CD1c-positive myeloid dendritic cell (primary cell): ENCODE measurements at regions not wholly inside any gene's neighbourhood (a gene's known extent, or its start where the extent isn't known, plus 50 kb on each side); places are given as distances from the start of the nearest gene placed in this dataset.

Source experiments
- DNase-seq: peaks from one replicate; pipeline ENCODE4 v3.0.0-alpha.2; 2016; ENCODE audit errors: extremely low spot score

DNA sequence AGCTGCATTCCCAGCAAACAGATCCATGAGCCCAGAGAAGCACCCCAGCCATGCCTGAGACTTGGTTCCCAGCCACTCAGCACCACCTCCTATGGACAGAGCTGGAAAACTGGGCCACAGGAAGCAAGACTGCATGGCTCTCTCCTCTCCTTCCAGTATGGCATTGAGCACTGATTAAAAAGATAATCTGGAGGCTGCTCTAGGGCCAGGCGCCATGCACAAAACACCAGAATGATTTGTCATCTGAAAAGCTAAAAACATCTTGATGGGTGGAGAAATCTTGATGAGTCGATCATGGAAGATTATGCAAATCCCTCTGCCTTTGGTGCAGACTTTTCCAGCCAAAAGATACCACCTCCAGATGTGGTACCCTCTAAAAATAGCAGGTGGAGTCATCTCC, 62.7 kb upstream of the MRPS22 start:
- no peak for DNase-seq

GRCh38 chr3:139281522-139282196, 62.2 kb upstream of the MRPS22 start:
- no peak for DNase-seq

DNA sequence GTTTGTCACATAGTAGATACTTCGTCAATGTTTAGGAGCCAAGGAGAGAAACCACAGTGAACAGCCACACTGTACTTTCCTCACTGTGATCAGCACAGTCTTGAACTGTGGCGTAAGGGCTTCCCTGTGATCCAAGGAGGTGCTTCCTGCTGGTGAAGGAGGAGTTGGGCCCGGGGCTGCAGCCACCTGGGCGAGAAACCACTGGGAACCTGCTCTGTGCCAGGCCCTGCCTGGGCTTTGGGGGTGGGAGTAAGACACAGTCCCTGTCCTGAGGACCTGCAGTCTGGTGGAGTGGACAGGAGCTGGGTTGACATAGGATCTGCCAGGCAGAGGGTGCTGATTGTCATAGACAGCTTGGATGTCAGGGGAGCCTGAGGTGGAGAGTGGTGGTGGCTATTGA, 60.5 kb upstream of the MRPS22 start:
- DNase-seq, result no peak

DNA sequence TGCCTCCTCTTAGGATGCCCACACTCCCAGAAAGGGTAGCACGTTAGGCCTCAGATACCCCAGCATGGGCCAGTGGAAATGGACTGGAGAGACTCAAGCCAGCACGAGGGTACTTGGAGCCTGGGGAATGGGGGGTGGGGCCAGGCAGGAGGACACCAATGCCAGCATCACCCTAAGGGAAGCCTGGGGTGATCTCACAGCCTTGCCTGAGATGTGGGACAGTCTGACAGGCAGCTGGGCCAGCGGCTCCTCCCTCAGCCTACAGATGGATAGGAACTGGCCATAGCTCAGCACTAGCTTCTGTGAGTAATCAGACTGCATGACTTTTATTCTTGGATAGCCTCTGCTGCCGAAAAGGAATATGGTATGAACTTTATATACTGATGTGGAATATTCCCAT, 59.6 kb upstream of the MRPS22 start:
- no peak for DNase-seq

- no peak for DNase-seq
These were observed 58.1 kb upstream of the MRPS22 start for GRCh38 chr3:139285691-139286090.

DNA sequence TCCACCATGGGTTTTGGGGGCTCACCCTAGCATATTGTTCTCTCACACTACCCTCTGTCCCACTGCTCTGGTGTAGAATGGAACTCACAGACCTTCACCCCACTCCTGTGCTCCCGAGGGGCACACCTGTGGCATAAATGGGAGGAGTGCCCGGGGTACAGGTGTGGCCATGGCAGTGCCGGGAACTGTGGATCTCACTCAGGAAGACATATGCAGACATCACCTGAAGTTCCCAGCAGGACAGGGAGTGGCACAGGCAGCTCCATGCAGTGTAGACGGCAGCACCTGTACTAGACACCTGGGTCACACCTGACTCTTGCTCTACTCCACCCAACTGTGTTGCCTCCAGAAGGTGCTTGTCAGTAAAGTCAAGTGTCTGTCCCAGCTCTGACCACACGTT, 57.6 kb upstream of the MRPS22 start:
- no peak for DNase-seq

DNA sequence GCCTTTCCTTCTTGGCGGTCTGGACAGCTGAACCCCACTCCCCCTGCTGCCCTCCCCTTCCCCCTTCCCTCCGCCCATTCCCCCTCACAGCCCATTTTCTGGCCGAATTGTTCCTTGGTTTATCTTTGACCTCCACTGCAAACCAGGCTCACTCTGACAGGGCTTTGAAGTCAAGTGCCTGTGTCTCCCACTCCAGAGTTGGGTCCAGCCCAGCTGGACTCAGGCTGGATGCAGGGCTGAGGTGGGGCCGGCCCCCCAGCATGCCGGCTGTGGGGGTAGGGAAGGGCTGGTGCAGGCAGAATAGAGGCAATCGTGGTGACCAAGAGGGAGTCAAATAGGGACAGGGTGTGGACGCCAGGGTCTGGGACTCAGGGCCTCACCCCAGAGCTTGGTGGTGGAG, 57.0 kb upstream of the MRPS22 start:
- no peak for DNase-seq

GRCh38 chr3:139287557-139287956, 56.3 kb upstream of the MRPS22 start:
- no peak for DNase-seq

DNA sequence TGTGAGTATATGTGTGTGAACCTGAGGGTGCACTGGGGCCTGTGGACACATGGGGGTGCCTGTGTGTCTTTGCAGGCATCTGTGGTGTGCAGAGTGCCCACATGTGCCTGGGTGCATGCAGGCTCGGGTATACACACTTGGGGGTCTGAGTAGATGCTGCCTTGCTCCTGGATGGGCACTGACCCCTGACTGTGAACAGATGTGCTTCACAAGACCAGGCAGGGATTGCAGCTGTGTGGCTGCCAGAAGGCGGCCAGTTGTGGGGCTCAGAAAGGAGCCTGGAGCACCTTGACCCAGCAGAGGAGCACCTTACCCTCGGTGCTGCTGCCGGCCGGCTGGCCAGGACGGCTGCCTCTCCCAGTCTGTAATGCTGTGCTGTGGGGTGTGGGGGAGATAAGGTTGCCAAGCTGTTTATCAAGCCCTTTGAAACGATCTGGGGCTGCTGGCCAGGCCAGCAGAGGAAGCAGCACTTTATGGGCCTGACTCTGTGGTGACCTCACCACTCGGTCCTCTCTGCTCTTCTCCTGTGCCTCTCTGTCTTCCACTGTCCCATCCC, 55.5 kb upstream of the MRPS22 start:
- DNase-seq, result no peak

- no peak for DNase-seq
These were observed 53.8 kb upstream of the MRPS22 start for GRCh38 chr3:139289860-139290524.

- no peak for DNase-seq
These were observed 52.4 kb upstream of the MRPS22 start for GRCh38 chr3:139291276-139292051.

GRCh38 chr3:139292192-139292591, 51.6 kb upstream of the MRPS22 start:
- DNase-seq, result no peak

DNA sequence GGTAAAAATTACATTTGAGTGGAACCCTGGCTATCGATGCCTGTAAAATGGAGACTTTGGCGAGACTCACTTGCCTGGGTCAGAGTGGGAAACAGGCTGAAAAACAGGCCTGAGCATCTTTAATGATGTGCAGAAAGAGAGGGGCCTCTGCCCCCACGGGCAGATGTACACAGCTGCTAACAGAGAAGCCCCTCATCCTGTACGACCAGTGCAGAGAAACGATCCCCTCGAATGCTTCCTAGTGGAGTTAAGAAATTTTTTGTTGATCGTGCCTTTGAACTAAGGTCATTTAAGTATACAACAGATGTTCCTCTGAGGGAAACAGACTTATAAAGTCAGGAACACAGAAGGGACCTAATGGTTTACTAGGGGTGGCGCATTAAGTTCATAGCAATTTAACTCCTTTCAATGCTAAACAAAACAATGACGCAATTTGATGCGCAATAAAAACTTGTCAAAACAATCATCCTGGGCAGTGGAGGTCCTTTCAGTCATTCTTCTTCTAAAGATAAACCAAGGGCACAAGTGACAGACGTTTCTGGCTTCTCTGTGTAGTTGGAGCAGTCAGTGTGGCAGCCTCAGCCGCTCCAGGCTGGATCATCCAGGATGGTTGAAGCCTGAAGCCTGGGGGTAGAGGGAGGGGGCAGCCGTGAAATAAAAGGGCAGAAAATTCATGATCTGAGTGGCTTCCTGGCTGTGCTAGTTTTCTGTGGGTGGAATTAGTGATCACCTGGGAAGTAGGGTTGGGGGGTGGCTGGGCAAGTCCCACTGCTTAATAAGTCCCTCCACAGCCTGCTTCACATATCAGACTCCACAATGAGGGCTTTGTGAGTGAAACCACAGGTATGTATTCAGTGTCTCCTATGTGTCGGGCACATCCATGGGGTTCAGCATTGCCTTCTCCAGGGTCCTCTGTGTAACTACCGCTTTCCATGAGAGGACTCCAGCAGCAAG, 50.8 kb upstream of the MRPS22 start:
- no peak for DNase-seq

- no peak for DNase-seq
These were observed 50.2 kb upstream of the MRPS22 start for GRCh38 chr3:139293665-139294023.
